GM12891 (cell line): ENCODE measurements at regions not wholly inside any gene's neighbourhood (a gene's known extent, or its start where the extent isn't known, plus 50 kb on each side); places are given as distances from the start of the nearest gene placed in this dataset.

Experiments used
- DNase-seq: peaks from one replicate; pipeline ENCODE4 v3.0.0; 2011; ENCODE audit warnings: low spot score; ENCODE audit not compliant: insufficient read length
- FAIRE-seq: peaks from 2 replicates; lab custom pipeline; 2011; peaks lifted over from hg19 to GRCh38; lab: Jason Lieb, UNC
- PAX5 ChIP-seq: IDR thresholded peaks from 2 replicates; pipeline ENCODE4 v1.6.1; 2011; ENCODE audit warnings: low read length, moderate library complexity, mild to moderate bottlenecking; ENCODE audit not compliant: insufficient read depth, severe bottlenecking
- POLR2A ChIP-seq: IDR thresholded peaks from 2 replicates; pipeline ENCODE4 v1.6.1; 2011; ENCODE audit warnings: low read depth, low read length, control low read depth
- POLR2AphosphoS5 ChIP-seq: IDR thresholded peaks from 2 replicates; pipeline ENCODE4 v1.6.1; 2011; ENCODE audit warnings: low read depth, low read length, control low read depth
- POU2F2 ChIP-seq: IDR thresholded peaks from 2 replicates; pipeline ENCODE4 v1.6.1; 2011; ENCODE audit warnings: low read depth, mild to moderate bottlenecking, control low read depth, low read length, moderate library complexity
- SPI1 ChIP-seq: IDR thresholded peaks from 2 replicates; pipeline ENCODE4 v1.6.1; 2011; ENCODE audit warnings: low read depth, low read length, control low read depth
- TAF1 ChIP-seq: IDR thresholded peaks from 2 replicates; pipeline ENCODE4 v1.6.1; 2011; ENCODE audit warnings: low read depth, low read length, control low read depth

- TF ChIP-seq POU2F2 (no peak), POLR2A (no peak), TAF1 (no peak)
- FAIRE-seq: no peak
- no peak for DNase-seq
Measured at GRCh38 chr22:44615146-44615545, 86.9 kb upstream of the PRR5 start.

- DNase-seq (no peak), FAIRE-seq (no peak)
- TF ChIP-seq POLR2AphosphoS5 (no peak), POU2F2 (no peak), PAX5 (no peak), POLR2A (no peak), SPI1 (no peak), TAF1 (no peak)
Measured at GRCh38 chr22:44613196-44613595, 88.8 kb upstream of the PRR5 start.

- FAIRE-seq (no peak), DNase-seq (no peak)
- TF ChIP-seq SPI1: no peak
- no peak for TF ChIP-seq PAX5
- no peak for TF ChIP-seq POLR2A
- no peak for TF ChIP-seq TAF1
- no peak for TF ChIP-seq POU2F2
- TF ChIP-seq POLR2AphosphoS5: no peak
Measured at GRCh38 chr22:44611880-44612496, 90.0 kb upstream of the PRR5 start.

GRCh38 chr22:44610071-44610470 is 91.9 kb upstream of the PRR5 start:
- FAIRE-seq (no peak), DNase-seq (no peak)
- TF ChIP-seq SPI1 (no peak), POU2F2 (no peak), POLR2A (no peak), PAX5 (no peak), TAF1 (no peak), POLR2AphosphoS5 (no peak)

- no peak for DNase-seq
- no peak for TF ChIP-seq POLR2AphosphoS5
- no peak for TF ChIP-seq TAF1
- FAIRE-seq: no peak
Measured at GRCh38 chr22:44609400-44609988, 92.5 kb upstream of the PRR5 start.

GRCh38 chr22:44608597-44609399 is 93.2 kb upstream of the PRR5 start:
- FAIRE-seq (no peak), DNase-seq (no peak)
- no peak for TF ChIP-seq SPI1
- TF ChIP-seq POLR2A: no peak
- no peak for TF ChIP-seq TAF1
- no peak for TF ChIP-seq POLR2AphosphoS5
- no peak for TF ChIP-seq PAX5
- no peak for TF ChIP-seq POU2F2

GRCh38 chr22:44606126-44606525 is 95.9 kb upstream of the PRR5 start:
- no peak for TF ChIP-seq POU2F2
- no peak for TF ChIP-seq POLR2A
- TF ChIP-seq POLR2AphosphoS5: no peak
- TF ChIP-seq PAX5: no peak
- TF ChIP-seq SPI1: no peak
- no peak for TF ChIP-seq TAF1
- FAIRE-seq: no peak
- DNase-seq: no peak

GRCh38 chr22:44605486-44605885 is 96.5 kb upstream of the PRR5 start:
- FAIRE-seq (no peak), DNase-seq (no peak)
- TF ChIP-seq POU2F2 (no peak), POLR2AphosphoS5 (no peak), TAF1 (no peak), SPI1 (no peak), POLR2A (no peak), PAX5 (no peak)

GRCh38 chr22:44604991-44605390 is 97.0 kb upstream of the PRR5 start:
- TF ChIP-seq PAX5 (no peak), TAF1 (no peak), POU2F2 (no peak), POLR2A (no peak), SPI1 (no peak), POLR2AphosphoS5 (no peak)
- no peak for DNase-seq
- FAIRE-seq: no peak

GRCh38 chr22:44604455-44604854 is 97.5 kb upstream of the PRR5 start:
- peak; percentile 68 for FAIRE-seq
- TF ChIP-seq POU2F2 (no peak), POLR2A (no peak), PAX5 (no peak), TAF1 (no peak), SPI1 (no peak), POLR2AphosphoS5 (no peak)
- no peak for DNase-seq
